DOHH2 (cell line): ENCODE measurements at regions not wholly inside any gene's neighbourhood (a gene's known extent, or its start where the extent isn't known, plus 50 kb on each side); places are given as distances from the start of the nearest gene placed in this dataset.

Experiments
- EZH2phosphoT487 ChIP-seq: fragments of 200-600 bp; sonication (generic); IDR thresholded peaks from 2 replicates; pipeline ENCODE4 v1.6.1; 2017; ENCODE audit warnings: borderline replicate concordance, mild to moderate bottlenecking, antibody characterized with exemption, low read length, moderate library complexity, mixed read lengths
- TF ChIP-seq, protein P1 (sequence below): fragments of 200-600 bp; sonication (generic); IDR thresholded peaks from one replicate; pipeline ENCODE4 v1.5.1; 2014; ENCODE audit warnings: antibody characterized with exemption, mild to moderate bottlenecking, low read depth, low read length; ENCODE audit not compliant: poor library complexity, severe bottlenecking

DNA sequence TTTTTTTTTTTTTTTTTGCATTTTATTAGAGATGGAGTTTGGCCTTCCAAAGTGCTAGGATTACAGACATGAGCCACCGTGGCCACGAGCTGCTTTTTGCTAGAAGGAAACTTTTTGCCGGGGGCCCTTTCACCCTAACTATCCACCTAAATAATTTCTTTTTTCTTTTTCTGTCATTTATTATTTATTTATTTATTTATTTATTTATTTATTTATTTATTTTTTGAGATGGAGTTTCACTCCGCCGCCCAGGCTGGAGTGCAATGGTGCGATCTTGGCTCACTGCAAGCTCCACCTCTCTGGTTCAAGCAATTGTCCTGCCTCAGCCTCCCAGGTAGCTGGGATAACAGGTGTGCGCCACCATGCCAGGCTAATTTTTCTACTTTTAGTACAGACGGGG, 303.9 kb downstream of the ASMT start:
- TF ChIP-seq, protein P1, sequence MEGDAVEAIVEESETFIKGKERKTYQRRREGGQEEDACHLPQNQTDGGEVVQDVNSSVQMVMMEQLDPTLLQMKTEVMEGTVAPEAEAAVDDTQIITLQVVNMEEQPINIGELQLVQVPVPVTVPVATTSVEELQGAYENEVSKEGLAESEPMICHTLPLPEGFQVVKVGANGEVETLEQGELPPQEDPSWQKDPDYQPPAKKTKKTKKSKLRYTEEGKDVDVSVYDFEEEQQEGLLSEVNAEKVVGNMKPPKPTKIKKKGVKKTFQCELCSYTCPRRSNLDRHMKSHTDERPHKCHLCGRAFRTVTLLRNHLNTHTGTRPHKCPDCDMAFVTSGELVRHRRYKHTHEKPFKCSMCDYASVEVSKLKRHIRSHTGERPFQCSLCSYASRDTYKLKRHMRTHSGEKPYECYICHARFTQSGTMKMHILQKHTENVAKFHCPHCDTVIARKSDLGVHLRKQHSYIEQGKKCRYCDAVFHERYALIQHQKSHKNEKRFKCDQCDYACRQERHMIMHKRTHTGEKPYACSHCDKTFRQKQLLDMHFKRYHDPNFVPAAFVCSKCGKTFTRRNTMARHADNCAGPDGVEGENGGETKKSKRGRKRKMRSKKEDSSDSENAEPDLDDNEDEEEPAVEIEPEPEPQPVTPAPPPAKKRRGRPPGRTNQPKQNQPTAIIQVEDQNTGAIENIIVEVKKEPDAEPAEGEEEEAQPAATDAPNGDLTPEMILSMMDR, result no peak
- TF ChIP-seq EZH2phosphoT487, result no peak
